DMS153 treated with DMSO at 0.1 percent for 48 hours (cell line): ENCODE measurements at regions not wholly inside any gene's neighbourhood (a gene's known extent, or its start where the extent isn't known, plus 50 kb on each side); places are given as distances from the start of the nearest gene placed in this dataset.
"Not testable (repeated sequence)": the region's sequence is repeated elsewhere in the genome, so short reads cannot be mapped to it uniquely, and the experiment has no call there.

Experiments used
- DNase-seq: peaks from one replicate; lab custom pipeline; 2025; ENCODE audit not compliant: unreplicated experiment; lab: John Stamatoyannopoulos, UW

GRCh38 chr1:166784646-166785045 is 54.6 kb upstream of the POGK start:
- not testable (repeated sequence) for DNase-seq

GRCh38 chr1:166785987-166786386 is 53.3 kb upstream of the POGK start:
- no peak for DNase-seq

- no peak for DNase-seq
Observed at GRCh38 chr1:166789286-166789685, 50.0 kb upstream of the POGK start.
